HAP-1 (cell line): ENCODE measurements at regions not wholly inside any gene's neighbourhood (a gene's known extent, or its start where the extent isn't known, plus 50 kb on each side); places are given as distances from the start of the nearest gene placed in this dataset.
"Not testable (repeated sequence)": the region's sequence is repeated elsewhere in the genome, so short reads cannot be mapped to it uniquely, and the experiment has no call there.

Experiments
- DNase-seq, 2 experiments: peaks; one replicate each; pipeline ENCODE4 v3.0.0-alpha.2; 2016 to 2020; ENCODE audit warnings: low spot score in 2 of 2
- H3K27me3 ChIP-seq: fragments of 250-450 bp; sonication (Bioruptor Pico); 2 replicates; pipeline ENCODE4 v1.5.1; 2020; ENCODE audit warnings: low read depth, mild to moderate bottlenecking, moderate library complexity
- H3K36me3 ChIP-seq: fragments of 250-450 bp; sonication (Bioruptor Pico); replicated peaks from 2 replicates; pipeline ENCODE4 v1.5.1; 2020; ENCODE audit warnings: mild to moderate bottlenecking
- H3K4me1 ChIP-seq: fragments of 250-450 bp; sonication (Bioruptor Pico); 2 replicates; pipeline ENCODE4 v1.5.1; 2020; ENCODE audit warnings: mild to moderate bottlenecking
- H3K4me3 ChIP-seq: fragments of 250-450 bp; sonication (Bioruptor Pico); 2 replicates; pipeline ENCODE4 v1.5.1; 2020; ENCODE audit warnings: mild to moderate bottlenecking, moderate library complexity
- H3K9me3 ChIP-seq: fragments of 250-450 bp; sonication (Bioruptor Pico); 2 replicates; pipeline ENCODE4 v1.5.1; 2020; ENCODE audit warnings: mild to moderate bottlenecking, moderate library complexity
- in situ Hi-C: fragments of 300-500 bp; cut with MboI; formaldehyde crosslinking; loops from 3 replicates; pipeline ENCODE4 v1.14.3; 2020; ENCODE audit warnings: low sequenced_read_pairs, inconsistent platforms, mixed read lengths

- Histone ChIP-seq H3K27me3 (no peaks in the 10 kb centered on the region), H3K9me3 (no peaks in the 10 kb centered on the region), H3K4me3 (no peak overlapping the region), H3K4me1 (no peaks in the 10 kb centered on the region), H3K36me3 (no peaks in the 10 kb centered on the region)
- in situ Hi-C loops = no loop called here
- no peak for DNase-seq
These were observed 175.7 kb upstream of the MXRA5 start for GRCh38 chrX:3522101-3522650.

- no peak for DNase-seq
- no peaks in the 10 kb centered on the region for H3K9me3 ChIP-seq
- in situ Hi-C loops = no loop called here
- no peaks in the 10 kb centered on the region for H3K27me3 ChIP-seq
- H3K4me3 ChIP-seq = no peak overlapping the region
- H3K4me1 ChIP-seq = no peaks in the 10 kb centered on the region
- H3K36me3 ChIP-seq = no peaks in the 10 kb centered on the region
These were observed 174.9 kb upstream of the MXRA5 start for GRCh38 chrX:3521396-3521795.

- Histone ChIP-seq H3K36me3 (no peaks in the 10 kb centered on the region), H3K4me1 (no peaks in the 10 kb centered on the region), H3K27me3 (no peaks in the 10 kb centered on the region), H3K4me3 (no peak overlapping the region), H3K9me3 (no peaks in the 10 kb centered on the region)
- DNase-seq = no peak
- in situ Hi-C loops = no loop called here
These were observed 174.5 kb upstream of the MXRA5 start for GRCh38 chrX:3520982-3521381.

GRCh38 chrX:3520458-3520857, 174.0 kb upstream of the MXRA5 start:
- no peaks in the 10 kb centered on the region for H3K9me3 ChIP-seq
- no peaks in the 10 kb centered on the region for H3K36me3 ChIP-seq
- DNase-seq = no peak
- no peaks in the 10 kb centered on the region for H3K4me1 ChIP-seq
- in situ Hi-C loops = no loop called here
- H3K27me3 ChIP-seq = no peaks in the 10 kb centered on the region
- H3K4me3 ChIP-seq = no peak overlapping the region

- H3K27me3 ChIP-seq, in situ Hi-C loops, H3K36me3 ChIP-seq, H3K9me3 ChIP-seq, DNase-seq, H3K4me1 ChIP-seq, H3K4me3 ChIP-seq: not testable (repeated sequence)
These were observed 172.9 kb upstream of the MXRA5 start for GRCh38 chrX:3519384-3519783.

GRCh38 chrX:3518870-3519269, 172.4 kb upstream of the MXRA5 start:
- Histone ChIP-seq H3K9me3 (no peaks in the 10 kb centered on the region), H3K4me1 (no peaks in the 10 kb centered on the region), H3K4me3 (no peak overlapping the region), H3K27me3 (no peaks in the 10 kb centered on the region), H3K36me3 (no peaks in the 10 kb centered on the region)
- no peak for DNase-seq
- in situ Hi-C loops = no loop called here

GRCh38 chrX:3516051-3516541, 169.6 kb upstream of the MXRA5 start:
- no peaks in the 10 kb centered on the region for H3K4me1 ChIP-seq
- H3K36me3 ChIP-seq = no peaks in the 10 kb centered on the region
- no peaks in the 10 kb centered on the region for H3K9me3 ChIP-seq
- no peaks in the 10 kb centered on the region for H3K27me3 ChIP-seq
- in situ Hi-C loops = no loop called here
- no peak for DNase-seq
- no peak overlapping the region for H3K4me3 ChIP-seq

- H3K9me3 ChIP-seq = no peaks in the 10 kb centered on the region
- in situ Hi-C loops = no loop called here
- no peaks in the 10 kb centered on the region for H3K36me3 ChIP-seq
- H3K4me1 ChIP-seq = no peaks in the 10 kb centered on the region
- no peak for DNase-seq
- no peaks in the 10 kb centered on the region for H3K27me3 ChIP-seq
- no peak overlapping the region for H3K4me3 ChIP-seq
These were observed 168.5 kb upstream of the MXRA5 start for GRCh38 chrX:3514996-3515395.

- H3K4me3 ChIP-seq, H3K4me1 ChIP-seq, H3K36me3 ChIP-seq, in situ Hi-C loops, H3K9me3 ChIP-seq, H3K27me3 ChIP-seq: not testable (repeated sequence)
- DNase-seq = peak; percentile 14 to 59
These were observed 165.7 kb upstream of the MXRA5 start for GRCh38 chrX:3512150-3512549.

GRCh38 chrX:3509934-3510333, 163.5 kb upstream of the MXRA5 start:
- Histone ChIP-seq H3K4me3 (no peak overlapping the region), H3K9me3 (no peaks in the 10 kb centered on the region), H3K27me3 (no peaks in the 10 kb centered on the region), H3K36me3 (no peaks in the 10 kb centered on the region), H3K4me1 (no peaks in the 10 kb centered on the region)
- in situ Hi-C loops = no loop called here
- DNase-seq = no peak

GRCh38 chrX:3504916-3505315, 158.5 kb upstream of the MXRA5 start:
- no peaks in the 10 kb centered on the region for H3K27me3 ChIP-seq
- no peaks in the 10 kb centered on the region for H3K4me1 ChIP-seq
- DNase-seq = no peak
- no peak overlapping the region for H3K4me3 ChIP-seq
- no peaks in the 10 kb centered on the region for H3K9me3 ChIP-seq
- H3K36me3 ChIP-seq = no peaks in the 10 kb centered on the region
- in situ Hi-C loops = no loop called here

- in situ Hi-C loops = no loop called here
- H3K9me3 ChIP-seq = no peaks in the 10 kb centered on the region
- no peaks in the 10 kb centered on the region for H3K36me3 ChIP-seq
- H3K4me3 ChIP-seq = no peak overlapping the region
- no peaks in the 10 kb centered on the region for H3K27me3 ChIP-seq
- H3K4me1 ChIP-seq = no peaks in the 10 kb centered on the region
- DNase-seq = no peak
These were observed 155.5 kb upstream of the MXRA5 start for GRCh38 chrX:3501833-3502535.

GRCh38 chrX:3495836-3496769, 149.7 kb upstream of the MXRA5 start:
- H3K27me3 ChIP-seq, H3K36me3 ChIP-seq, in situ Hi-C loops, H3K4me3 ChIP-seq, H3K9me3 ChIP-seq, H3K4me1 ChIP-seq, DNase-seq: not testable (repeated sequence)

GRCh38 chrX:3493605-3494004, 147.2 kb upstream of the MXRA5 start:
- H3K9me3 ChIP-seq = no peaks in the 10 kb centered on the region
- DNase-seq = no peak
- in situ Hi-C loops = no loop called here
- H3K4me3 ChIP-seq = no peak overlapping the region
- no peaks in the 10 kb centered on the region for H3K36me3 ChIP-seq
- no peaks in the 10 kb centered on the region for H3K27me3 ChIP-seq
- H3K4me1 ChIP-seq = no peaks in the 10 kb centered on the region
